Glutamatergic neuron (in vitro differentiated cells): ENCODE measurements at regions not wholly inside any gene's neighbourhood (a gene's known extent, or its start where the extent isn't known, plus 50 kb on each side); places are given as distances from the start of the nearest gene placed in this dataset.

Source experiments
- DNase-seq: peaks from one replicate; pipeline ENCODE4 v3.0.0; 2022
- H3K27ac Mint-ChIP-seq: one replicate; pipeline ENCODE4 v1.8.0; 2020; ENCODE audit warnings: mild to moderate bottlenecking, mixed read lengths, inconsistent platforms; ENCODE audit not compliant: unreplicated experiment
- H3K27me3 Mint-ChIP-seq: one replicate; pipeline ENCODE4 v1.8.0; 2020; ENCODE audit warnings: mild to moderate bottlenecking, moderate library complexity, mixed read lengths, inconsistent platforms; ENCODE audit not compliant: unreplicated experiment
- H3K36me3 Mint-ChIP-seq: one replicate; pipeline ENCODE4 v1.8.0; 2020; ENCODE audit warnings: mild to moderate bottlenecking, mixed read lengths, inconsistent platforms; ENCODE audit not compliant: unreplicated experiment
- H3K4me1 Mint-ChIP-seq: one replicate; pipeline ENCODE4 v1.8.0; 2020; ENCODE audit warnings: mild to moderate bottlenecking, low read depth, mixed read lengths, inconsistent platforms; ENCODE audit not compliant: unreplicated experiment
- H3K4me3 Mint-ChIP-seq: one replicate; pipeline ENCODE4 v1.8.0; 2020; ENCODE audit warnings: mild to moderate bottlenecking, mixed read lengths, inconsistent platforms; ENCODE audit not compliant: unreplicated experiment
- H3K9me3 Mint-ChIP-seq: one replicate; pipeline ENCODE4 v1.8.0; 2020; ENCODE audit warnings: mild to moderate bottlenecking, moderate library complexity, mixed read lengths, inconsistent platforms; ENCODE audit not compliant: unreplicated experiment
- TF ChIP-seq, protein P1 (sequence below): fragments of 200-600 bp; sonication (generic); IDR thresholded peaks from one replicate; pipeline ENCODE4 v1.5.0; 2021; ENCODE audit not compliant: partially characterized antibody, unreplicated experiment

DNA sequence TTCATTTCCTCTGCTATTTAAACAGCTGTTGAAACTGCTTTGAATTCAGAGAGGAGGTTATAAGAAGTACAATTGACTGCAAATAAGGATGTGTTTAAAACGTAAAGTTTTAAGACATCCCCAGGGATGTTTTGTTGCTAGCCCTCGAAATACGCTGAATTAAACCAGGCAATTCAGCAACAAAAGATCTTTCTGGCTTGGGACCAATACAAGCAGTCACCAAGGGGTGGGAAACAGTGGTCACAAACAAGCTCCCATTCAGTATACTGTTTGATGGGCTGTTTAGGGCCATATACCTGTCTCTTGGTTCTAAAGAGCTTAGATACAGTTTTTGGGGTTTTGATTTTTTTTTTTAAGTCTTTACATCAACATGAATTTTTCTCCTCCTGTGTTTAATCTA is 446.3 kb upstream of the POT1 start:
- no peaks in the 10 kb centered on the region for H3K27me3 Mint-ChIP-seq
- no peaks in the 10 kb centered on the region for H3K36me3 Mint-ChIP-seq
- peaks cover 14% of the 10 kb centered on the region for H3K4me1 Mint-ChIP-seq
- DNase-seq = no peak
- TF ChIP-seq, protein P1, sequence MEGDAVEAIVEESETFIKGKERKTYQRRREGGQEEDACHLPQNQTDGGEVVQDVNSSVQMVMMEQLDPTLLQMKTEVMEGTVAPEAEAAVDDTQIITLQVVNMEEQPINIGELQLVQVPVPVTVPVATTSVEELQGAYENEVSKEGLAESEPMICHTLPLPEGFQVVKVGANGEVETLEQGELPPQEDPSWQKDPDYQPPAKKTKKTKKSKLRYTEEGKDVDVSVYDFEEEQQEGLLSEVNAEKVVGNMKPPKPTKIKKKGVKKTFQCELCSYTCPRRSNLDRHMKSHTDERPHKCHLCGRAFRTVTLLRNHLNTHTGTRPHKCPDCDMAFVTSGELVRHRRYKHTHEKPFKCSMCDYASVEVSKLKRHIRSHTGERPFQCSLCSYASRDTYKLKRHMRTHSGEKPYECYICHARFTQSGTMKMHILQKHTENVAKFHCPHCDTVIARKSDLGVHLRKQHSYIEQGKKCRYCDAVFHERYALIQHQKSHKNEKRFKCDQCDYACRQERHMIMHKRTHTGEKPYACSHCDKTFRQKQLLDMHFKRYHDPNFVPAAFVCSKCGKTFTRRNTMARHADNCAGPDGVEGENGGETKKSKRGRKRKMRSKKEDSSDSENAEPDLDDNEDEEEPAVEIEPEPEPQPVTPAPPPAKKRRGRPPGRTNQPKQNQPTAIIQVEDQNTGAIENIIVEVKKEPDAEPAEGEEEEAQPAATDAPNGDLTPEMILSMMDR = no peak
- peak overlapping the region; percentile 64 for H3K27ac Mint-ChIP-seq
- H3K9me3 Mint-ChIP-seq = no peaks in the 10 kb centered on the region
- H3K4me3 Mint-ChIP-seq = no peak overlapping the region

DNA sequence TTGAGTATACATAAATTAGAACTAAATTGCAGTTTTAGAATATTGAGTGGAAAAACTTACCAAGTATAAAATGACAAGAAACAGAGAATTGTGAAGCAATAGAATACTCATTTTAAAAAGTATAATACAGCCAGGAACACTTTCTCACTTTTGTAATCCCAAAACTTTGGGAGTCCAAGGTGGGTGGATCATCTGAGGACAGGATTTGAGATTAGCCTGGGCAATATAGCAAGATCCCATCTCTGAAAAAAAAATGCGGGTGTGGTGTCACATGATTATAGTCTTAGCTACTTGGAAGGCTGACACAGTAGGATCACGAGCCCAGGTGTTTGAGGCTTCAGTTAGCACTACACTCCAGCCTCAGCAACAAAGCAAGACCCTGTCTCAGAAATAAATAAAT is 440.9 kb upstream of the POT1 start:
- H3K27ac Mint-ChIP-seq = no peak overlapping the region
- no peaks in the 10 kb centered on the region for H3K36me3 Mint-ChIP-seq
- no peaks in the 10 kb centered on the region for H3K27me3 Mint-ChIP-seq
- H3K4me1 Mint-ChIP-seq = peaks cover 2% of the 10 kb centered on the region
- no peak overlapping the region for H3K4me3 Mint-ChIP-seq
- H3K9me3 Mint-ChIP-seq = no peaks in the 10 kb centered on the region
- TF ChIP-seq, protein P1 = no peak
- DNase-seq = no peak

DNA sequence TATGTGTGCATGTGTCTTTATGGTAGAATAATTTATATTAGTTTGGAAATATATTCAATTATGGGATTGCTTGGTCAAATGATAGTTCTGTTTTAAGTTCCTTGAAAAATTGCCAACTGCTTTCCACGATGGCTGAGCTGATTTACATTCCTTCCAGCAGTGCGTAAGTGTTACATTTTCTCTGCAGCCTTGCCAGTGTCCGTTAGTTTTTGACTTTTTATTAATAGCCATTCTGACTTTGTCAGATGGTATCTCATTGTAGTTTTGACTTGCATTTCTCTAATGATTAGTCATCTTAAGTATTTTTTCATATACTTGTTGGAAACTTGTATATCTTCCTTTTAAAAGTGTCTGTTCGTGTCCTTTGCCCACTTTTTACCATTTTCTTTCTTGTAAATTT is 434.2 kb upstream of the POT1 start:
- TF ChIP-seq, protein P1 = no peak
- Mint-ChIP-seq H3K27ac (no peak overlapping the region), H3K4me3 (no peak overlapping the region), H3K9me3 (no peaks in the 10 kb centered on the region), H3K27me3 (no peaks in the 10 kb centered on the region), H3K36me3 (no peaks in the 10 kb centered on the region), H3K4me1 (no peaks in the 10 kb centered on the region)
- no peak for DNase-seq

DNA sequence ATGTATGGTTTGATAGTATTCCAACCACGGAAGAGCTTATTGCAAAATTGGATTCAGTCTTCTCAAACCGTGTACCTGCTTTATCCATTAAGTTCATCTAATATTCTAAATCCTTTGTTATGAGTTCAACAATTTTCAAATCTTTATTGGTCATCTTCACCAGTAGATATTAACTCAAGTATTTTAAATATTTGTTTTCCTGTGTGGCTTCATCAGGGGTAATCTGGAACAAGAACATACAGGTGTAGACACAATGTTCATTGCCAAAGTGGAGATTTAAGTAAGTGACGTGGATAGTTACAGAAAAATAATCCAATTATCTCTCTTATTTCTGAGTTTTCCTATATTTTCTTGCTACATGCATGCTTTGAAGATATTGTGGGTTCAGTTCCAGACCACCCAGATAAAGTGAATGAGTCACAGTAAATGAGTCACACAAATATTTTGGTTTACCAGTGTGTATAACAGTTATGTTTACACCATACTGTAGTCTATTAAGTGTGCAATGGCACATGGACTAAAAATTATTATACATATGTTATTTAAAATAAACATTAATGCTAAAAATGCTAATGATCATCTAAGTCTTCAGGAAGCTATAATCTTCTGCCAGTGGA is 429.0 kb upstream of the POT1 start:
- peaks cover 2% of the 10 kb centered on the region for H3K4me1 Mint-ChIP-seq
- no peaks in the 10 kb centered on the region for H3K36me3 Mint-ChIP-seq
- no peaks in the 10 kb centered on the region for H3K27me3 Mint-ChIP-seq
- no peak overlapping the region for H3K27ac Mint-ChIP-seq
- no peak for DNase-seq
- no peak overlapping the region for H3K4me3 Mint-ChIP-seq
- H3K9me3 Mint-ChIP-seq = no peaks in the 10 kb centered on the region
- TF ChIP-seq, protein P1 = no peak

DNA sequence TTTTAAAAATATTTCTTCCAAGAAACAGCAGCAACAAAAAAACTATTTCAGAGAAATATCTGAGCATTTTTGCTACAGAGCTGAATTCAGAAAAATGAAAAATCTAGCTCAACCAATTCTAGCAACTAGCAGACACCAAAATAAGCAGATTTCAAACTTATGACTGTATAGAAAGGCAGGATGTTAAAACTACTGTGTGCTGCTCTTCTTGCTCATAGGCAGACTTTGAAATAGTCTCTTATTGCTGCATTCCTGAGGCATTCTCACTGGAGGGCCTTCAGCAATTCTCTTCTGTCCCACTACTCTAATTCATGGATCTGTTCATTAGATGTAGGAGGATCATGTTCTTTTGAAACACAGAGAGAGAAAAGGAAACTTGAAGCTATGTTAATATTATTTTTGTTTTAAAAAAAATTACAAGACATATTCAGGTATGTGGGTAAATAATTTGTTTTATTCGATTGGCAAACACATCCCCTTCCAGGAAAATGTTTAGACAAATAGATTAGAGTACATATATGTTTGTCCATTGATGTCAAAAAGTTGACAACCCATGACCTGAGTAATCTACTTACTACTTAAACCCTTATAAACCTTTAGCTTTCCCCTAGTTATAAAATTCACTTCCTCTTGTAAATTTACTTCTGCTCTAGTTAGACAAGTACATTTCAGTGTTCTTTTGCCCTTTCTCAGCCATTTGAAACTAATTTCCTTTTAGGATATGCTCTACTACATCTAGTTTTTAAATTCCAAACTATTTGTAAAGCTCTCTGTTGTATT is 428.2 kb upstream of the POT1 start:
- Mint-ChIP-seq H3K36me3 (no peaks in the 10 kb centered on the region), H3K4me1 (peaks cover 2% of the 10 kb centered on the region), H3K9me3 (no peaks in the 10 kb centered on the region), H3K27me3 (no peaks in the 10 kb centered on the region), H3K4me3 (no peak overlapping the region), H3K27ac (no peak overlapping the region)
- TF ChIP-seq, protein P1 = no peak
- DNase-seq = no peak
